Esophagus squamous epithelium (tissue), 5 donors: ENCODE measurements at regions not wholly inside any gene's neighbourhood (a gene's known extent, or its start where the extent isn't known, plus 50 kb on each side); places are given as distances from the start of the nearest gene placed in this dataset.

Experiments used
- DNase-seq: peaks from one replicate; lab custom pipeline; 2025; lab: John Stamatoyannopoulos, UW
- H3K27ac ChIP-seq, 4 donors: fragments of 200-600 bp; sonication (generic); one replicate each; pipeline ENCODE4 v1.5.1; 2016 to 2019; ENCODE audit warnings: mild to moderate bottlenecking in 1 of 4
- H3K27me3 ChIP-seq, 4 donors: fragments of 200-600 bp; sonication (generic); 1 replicate in 3 of 4; 2 replicates in 1 of 4; pipeline versions ENCODE4 v1.5.1 to v1.6.0; 2017 to 2021; ENCODE audit warnings: antibody characterized with exemption in 1 of 4
- H3K36me3 ChIP-seq, 3 donors: fragments of 200-600 bp; sonication (generic); one replicate each; pipeline ENCODE4 v1.5.1; 2016 to 2019
- H3K4me1 ChIP-seq, 3 donors: fragments of 200-600 bp; sonication (generic); one replicate each; pipeline ENCODE4 v1.5.1; 2017 to 2019
- H3K4me3 ChIP-seq, 4 donors: fragments of 200-600 bp; sonication (generic); 1 replicate in 3 of 4; 2 replicates in 1 of 4; pipeline ENCODE4 v1.5.1; 2016 to 2019; ENCODE audit warnings: mild to moderate bottlenecking in 2 of 4, moderate library complexity in 1 of 4
- H3K9me3 ChIP-seq, 3 donors: fragments of 200-600 bp; sonication (generic); one replicate each; pipeline ENCODE4 v1.5.1; 2016 to 2019
- POLR2A ChIP-seq, 4 donors: fragments of 450-650 bp; IDR thresholded peaks; one replicate each; pipeline ENCODE4 v1.6.1; 2017; ENCODE audit warnings: antibody characterized with exemption in 4 of 4, mild to moderate bottlenecking in 4 of 4, moderate library complexity in 3 of 4
- WGBS, 2 donors: methylation state at CpG; one replicate each; pipeline ENCODE4 v1.1.5; 2018; 5-methylcytosine and 5-hydroxymethylcytosine counted together
- intact Hi-C: fragments of 100-400 bp; cut with DNase I; formaldehyde crosslinking; loops from one replicate; pipeline ENCODE4 v1.15.0; 2022
- TF ChIP-seq, protein P1 (sequence below), 6 experiments: fragments of 450-650 bp in 4 of 6; fragments of 200-600 bp in 2 of 6; sonication (generic) in 2 of 6; IDR thresholded peaks; one replicate each; pipeline ENCODE4 v1.5.1; 2016 to 2019; ENCODE audit warnings: antibody characterized with exemption in 6 of 6, mild to moderate bottlenecking in 4 of 6, moderate library complexity in 4 of 6
- donor health status: DM: yes; HTN: yes; CAD: no.

DNA sequence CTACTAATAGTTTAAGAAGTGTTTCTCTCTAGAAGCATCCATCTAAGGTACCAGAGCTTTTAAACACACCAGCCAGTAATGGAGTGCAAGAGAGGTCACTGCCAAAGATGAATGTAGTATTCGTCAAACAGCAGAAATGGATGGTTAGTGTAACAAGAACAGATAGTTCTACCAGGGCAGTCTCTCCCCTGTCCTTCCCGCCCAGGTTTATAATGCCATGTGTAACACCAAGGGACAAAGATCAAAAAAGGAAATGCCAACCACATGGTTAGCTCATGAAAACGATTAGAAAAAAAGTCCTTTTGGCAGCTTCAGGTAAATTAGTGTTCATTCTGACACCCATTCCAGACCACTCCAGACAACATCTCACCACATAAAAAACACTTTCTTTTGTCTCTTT, 100.9 kb downstream of the RPS29 start:
- 56 to 58% methylated on average over 3 of the region's 3 CpGs for WGBS, 2 donors

DNA sequence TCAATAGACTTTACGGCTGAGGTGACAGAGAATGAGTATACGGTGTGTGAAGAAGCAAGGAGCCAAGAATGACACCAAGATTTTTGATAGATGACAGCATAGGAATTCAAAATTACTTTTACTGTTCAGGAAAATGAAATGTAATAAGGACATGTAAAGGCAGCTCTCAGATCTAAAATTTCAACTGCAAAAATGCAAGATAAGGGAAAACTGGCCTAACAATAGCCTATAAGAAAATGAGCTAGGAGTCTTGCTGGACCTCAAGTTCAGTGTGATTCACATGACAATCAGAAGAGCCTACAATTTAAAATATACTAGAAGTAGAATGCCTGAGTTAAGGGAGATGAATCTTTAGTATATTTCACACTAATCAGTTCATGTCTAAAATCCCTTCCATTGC, 102.0 kb downstream of the RPS29 start:
- DNase-seq: no peak
- H3K27me3 ChIP-seq: no peaks in the 10 kb centered on the region
- H3K4me3 ChIP-seq: no peak overlapping the region
- no peaks in the 10 kb centered on the region for H3K36me3 ChIP-seq
- no peaks in the 10 kb centered on the region for H3K9me3 ChIP-seq
- intact Hi-C loops: no loop called here
- TF ChIP-seq POLR2A (IDR thresholded peaks at IDR 0.05): no peak
- TF ChIP-seq, protein P1, sequence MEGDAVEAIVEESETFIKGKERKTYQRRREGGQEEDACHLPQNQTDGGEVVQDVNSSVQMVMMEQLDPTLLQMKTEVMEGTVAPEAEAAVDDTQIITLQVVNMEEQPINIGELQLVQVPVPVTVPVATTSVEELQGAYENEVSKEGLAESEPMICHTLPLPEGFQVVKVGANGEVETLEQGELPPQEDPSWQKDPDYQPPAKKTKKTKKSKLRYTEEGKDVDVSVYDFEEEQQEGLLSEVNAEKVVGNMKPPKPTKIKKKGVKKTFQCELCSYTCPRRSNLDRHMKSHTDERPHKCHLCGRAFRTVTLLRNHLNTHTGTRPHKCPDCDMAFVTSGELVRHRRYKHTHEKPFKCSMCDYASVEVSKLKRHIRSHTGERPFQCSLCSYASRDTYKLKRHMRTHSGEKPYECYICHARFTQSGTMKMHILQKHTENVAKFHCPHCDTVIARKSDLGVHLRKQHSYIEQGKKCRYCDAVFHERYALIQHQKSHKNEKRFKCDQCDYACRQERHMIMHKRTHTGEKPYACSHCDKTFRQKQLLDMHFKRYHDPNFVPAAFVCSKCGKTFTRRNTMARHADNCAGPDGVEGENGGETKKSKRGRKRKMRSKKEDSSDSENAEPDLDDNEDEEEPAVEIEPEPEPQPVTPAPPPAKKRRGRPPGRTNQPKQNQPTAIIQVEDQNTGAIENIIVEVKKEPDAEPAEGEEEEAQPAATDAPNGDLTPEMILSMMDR (IDR thresholded peaks at IDR 0.05): no peak
- no peak overlapping the region for H3K27ac ChIP-seq
- peaks cover 0 to 4% (median 0%) of the 10 kb centered on the region in 3 donors for H3K4me1 ChIP-seq
- 90% methylated on average over 2 of the region's 2 CpGs for WGBS, 2 donors

More for the DNA sequence above, 100.9 kb downstream of the RPS29 start:
- no peaks in the 10 kb centered on the region for H3K36me3 ChIP-seq
- H3K4me1 ChIP-seq: no peaks in the 10 kb centered on the region
- TF ChIP-seq, protein P1 (IDR thresholded peaks at IDR 0.05): no peak
- TF ChIP-seq POLR2A (IDR thresholded peaks at IDR 0.05): no peak
- no peak overlapping the region for H3K4me3 ChIP-seq
- no peak overlapping the region for H3K27ac ChIP-seq
- H3K9me3 ChIP-seq: no peaks in the 10 kb centered on the region
- DNase-seq: no peak
- intact Hi-C loops: no loop called here
- H3K27me3 ChIP-seq: no peaks in the 10 kb centered on the region

DNA sequence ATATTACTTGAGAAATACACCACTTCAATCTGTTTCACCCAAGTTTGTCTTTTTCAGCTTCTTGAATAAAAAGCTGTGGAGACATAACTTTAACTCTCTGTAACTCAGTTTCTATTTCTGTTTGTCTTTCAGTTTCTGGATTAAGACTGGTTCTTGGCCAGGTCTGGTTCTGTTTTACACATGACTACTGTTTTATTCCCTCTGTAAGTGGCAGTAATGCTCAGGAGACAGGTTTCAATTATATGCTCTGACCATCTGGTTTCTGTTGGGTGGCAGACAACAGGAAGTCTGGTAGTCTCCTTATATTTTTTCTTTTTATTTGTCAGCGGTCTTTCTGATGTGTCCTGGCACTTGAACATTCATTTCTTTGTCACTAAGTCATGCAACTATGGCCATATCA, 102.9 kb downstream of the RPS29 start:
- Histone ChIP-seq H3K36me3 (no peaks in the 10 kb centered on the region), H3K27ac (no peak overlapping the region), H3K4me1 (peaks cover 0 to 5% (median 0%) of the 10 kb centered on the region in 3 donors), H3K4me3 (no peak overlapping the region), H3K9me3 (no peaks in the 10 kb centered on the region), H3K27me3 (no peaks in the 10 kb centered on the region)
- intact Hi-C loops: no loop called here
- no peak for TF ChIP-seq POLR2A (IDR thresholded peaks at IDR 0.05)
- TF ChIP-seq, protein P1 (IDR thresholded peaks at IDR 0.05): no peak
- no peak for DNase-seq
- 33 to 43% methylated on average over 1 of the region's 1 CpG for WGBS, 2 donors

DNA sequence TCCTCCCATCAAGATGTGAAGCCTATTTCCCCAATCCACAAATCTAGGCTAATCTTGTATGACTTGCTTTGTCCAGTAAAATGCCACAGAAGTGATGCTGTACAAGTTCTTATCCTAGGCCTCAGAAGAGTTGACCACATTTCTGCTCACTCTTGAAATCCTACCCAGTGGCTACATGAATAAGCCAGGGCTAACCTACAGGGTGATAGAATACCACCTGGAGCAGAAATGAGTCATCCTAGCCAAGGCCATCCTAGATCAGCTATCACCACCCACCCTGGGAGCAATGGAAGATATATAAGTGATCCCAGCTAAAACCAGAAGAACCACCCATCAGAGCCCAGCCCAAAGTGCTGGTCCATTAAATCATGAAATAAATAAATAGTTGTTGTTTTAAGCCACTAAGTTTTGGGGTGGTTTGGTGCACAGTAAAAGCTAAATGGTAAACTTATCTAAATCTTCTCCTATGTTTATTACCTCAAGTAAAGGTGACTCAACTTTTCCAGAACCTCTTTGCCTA, 105.1 kb downstream of the RPS29 start:
- no peak for DNase-seq
- H3K27ac ChIP-seq: no peak overlapping the region
- no peaks in the 10 kb centered on the region for H3K36me3 ChIP-seq
- H3K4me3 ChIP-seq: no peak overlapping the region
- H3K4me1 ChIP-seq: peaks cover 0 to 5% (median 0%) of the 10 kb centered on the region in 3 donors
- no peaks in the 10 kb centered on the region for H3K27me3 ChIP-seq
- intact Hi-C loops: no loop called here
- no peaks in the 10 kb centered on the region for H3K9me3 ChIP-seq
- TF ChIP-seq POLR2A (IDR thresholded peaks at IDR 0.05): no peak
- TF ChIP-seq, protein P1 (IDR thresholded peaks at IDR 0.05): no peak

DNA sequence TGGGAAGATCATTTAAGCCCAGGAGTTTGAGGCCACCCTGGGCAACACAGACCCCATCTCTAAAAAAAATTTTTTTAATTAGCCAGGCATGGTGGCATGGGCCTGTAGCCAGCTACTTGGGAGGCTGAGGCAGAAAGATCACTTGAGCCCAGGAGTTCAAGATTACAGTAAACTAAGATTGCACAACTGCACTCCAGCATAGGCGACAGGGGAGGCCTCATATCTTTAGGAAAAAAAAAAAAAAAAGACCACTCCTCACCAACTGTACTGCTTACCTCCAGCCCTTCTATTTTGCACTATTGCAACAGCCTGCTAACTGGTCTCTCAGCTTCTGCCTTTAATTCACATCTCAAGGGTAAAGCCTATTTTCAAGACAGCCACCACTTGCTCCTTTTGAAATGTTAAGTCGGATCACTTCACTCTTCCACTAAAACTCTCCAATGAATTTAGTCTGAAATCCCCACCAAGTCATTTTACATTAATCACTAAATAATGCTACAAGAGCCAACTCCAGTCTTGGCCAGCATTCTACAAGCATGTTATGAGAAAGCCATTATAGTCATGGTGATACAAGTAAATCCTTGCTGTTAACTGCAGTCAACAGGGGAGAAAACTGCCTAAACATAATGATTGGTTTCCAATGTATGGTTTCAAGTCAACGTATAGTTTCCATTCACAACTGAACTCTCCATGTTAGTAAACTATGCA, 106.0 kb downstream of the RPS29 start:
- Histone ChIP-seq H3K4me3 (no peak overlapping the region), H3K9me3 (no peaks in the 10 kb centered on the region), H3K27ac (no peak overlapping the region), H3K36me3 (no peaks in the 10 kb centered on the region), H3K27me3 (no peaks in the 10 kb centered on the region), H3K4me1 (peaks cover 0 to 5% (median 0%) of the 10 kb centered on the region in 3 donors)
- intact Hi-C loops: no loop called here
- WGBS, 2 donors: 70 to 71% methylated on average over 3 of the region's 3 CpGs
- TF ChIP-seq POLR2A (IDR thresholded peaks at IDR 0.05): no peak
- TF ChIP-seq, protein P1 (IDR thresholded peaks at IDR 0.05): no peak
- DNase-seq: no peak
